PC-9 (cell line): ENCODE measurements at regions not wholly inside any gene's neighbourhood (a gene's known extent, or its start where the extent isn't known, plus 50 kb on each side); places are given as distances from the start of the nearest gene placed in this dataset.

ENCODE experiments used
- CTCF ChIP-seq: fragments of 200-600 bp; sonication (generic); conservative IDR thresholded peaks from 2 replicates; pipeline ENCODE4 v1.6.1; 2017; ENCODE audit warnings: mixed run types, antibody characterized with exemption, mild to moderate bottlenecking, moderate library complexity
- EZH2 ChIP-seq: fragments of 200-600 bp; sonication (generic); IDR thresholded peaks from 2 replicates; pipeline ENCODE4 v1.8.0; 2017; ENCODE audit warnings: antibody characterized with exemption, low read depth

GRCh38 chr3:194009019-194009418 is 126.9 kb upstream of the HES1 start:
- TF ChIP-seq CTCF (no peak), EZH2 (no peak)
